HG03108 (cell line): ENCODE measurements at regions not wholly inside any gene's neighbourhood (a gene's known extent, or its start where the extent isn't known, plus 50 kb on each side); places are given as distances from the start of the nearest gene placed in this dataset.

Source experiments
- ATAC-seq: cut with Tn5 transposase; IDR thresholded peaks from one replicate; pipeline ENCODE4 v1.9.1; 2021; ENCODE audit warnings: moderate library complexity; ENCODE audit not compliant: unreplicated experiment

DNA sequence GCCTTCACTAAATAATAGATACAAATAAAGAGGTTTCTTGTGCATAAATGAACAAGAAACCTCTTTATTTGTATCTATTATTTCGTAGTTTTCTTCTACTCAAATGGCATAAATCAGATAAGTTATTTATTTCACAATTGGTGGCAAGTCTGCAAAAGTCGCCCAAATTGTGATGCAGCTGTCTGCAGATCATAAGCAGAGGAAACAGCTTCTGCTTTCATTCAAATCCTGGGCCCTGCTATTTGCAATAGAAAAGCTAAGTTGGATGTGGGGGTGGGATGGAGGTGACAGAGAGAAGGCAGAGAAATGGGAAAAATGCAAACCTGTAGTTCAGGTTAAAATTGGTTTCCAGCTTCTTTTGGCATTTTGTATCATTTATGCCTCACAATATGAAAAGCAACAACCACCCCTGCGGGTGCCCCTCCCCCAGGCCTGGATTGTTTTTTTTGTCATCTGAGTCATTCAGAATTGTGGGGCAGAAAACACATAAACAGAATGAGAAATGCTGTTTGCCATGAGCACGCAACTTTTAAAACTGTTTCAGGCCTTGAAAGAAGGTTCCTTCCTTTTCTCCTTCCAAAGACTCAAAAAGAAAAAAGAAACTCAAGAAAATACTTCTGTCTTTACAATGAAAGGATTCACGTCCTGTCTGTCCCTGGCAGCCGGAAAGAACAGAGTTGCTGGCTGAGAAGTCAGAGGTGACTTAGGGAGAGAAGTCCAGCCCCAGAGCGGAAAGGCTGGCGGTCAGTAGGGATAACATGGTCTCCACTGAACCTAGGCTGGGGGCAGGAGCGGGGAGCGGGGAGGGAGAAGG lies 132.9 kb downstream of the BAMBI start:
- no peak for ATAC-seq

DNA sequence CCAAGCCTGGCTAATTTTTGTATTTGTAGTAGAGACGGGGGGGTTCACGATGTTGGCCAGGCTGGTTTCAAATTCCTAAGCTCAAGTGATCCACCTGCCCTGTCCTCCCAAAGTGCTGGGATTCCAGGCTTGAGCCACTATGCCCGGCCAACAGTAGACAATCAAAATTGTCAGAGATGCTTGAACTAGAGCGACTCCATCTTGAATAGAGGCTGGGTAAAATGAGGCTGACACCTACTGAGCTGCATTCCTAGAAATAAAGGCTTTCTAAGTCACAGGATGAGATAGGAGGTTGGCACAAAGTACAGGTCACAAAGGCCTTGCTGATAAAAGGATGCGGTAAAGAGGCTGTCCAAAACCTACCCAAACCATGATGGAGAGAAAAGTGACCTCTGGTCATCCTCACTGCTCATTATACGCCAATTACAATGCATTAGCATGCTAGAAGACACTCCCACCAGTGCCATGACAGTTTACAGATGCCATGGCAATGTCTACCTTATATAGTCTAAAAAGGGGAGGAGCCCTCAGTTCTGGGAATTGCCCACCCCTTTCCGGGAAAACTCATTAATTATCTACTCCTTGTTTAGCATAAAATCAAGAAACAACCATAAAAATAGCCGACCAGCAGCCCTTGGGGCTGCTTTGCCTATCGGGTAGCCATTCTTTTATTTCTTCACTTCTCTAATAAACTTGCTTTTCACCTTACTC lies 134.5 kb downstream of the BAMBI start:
- ATAC-seq: no peak

DNA sequence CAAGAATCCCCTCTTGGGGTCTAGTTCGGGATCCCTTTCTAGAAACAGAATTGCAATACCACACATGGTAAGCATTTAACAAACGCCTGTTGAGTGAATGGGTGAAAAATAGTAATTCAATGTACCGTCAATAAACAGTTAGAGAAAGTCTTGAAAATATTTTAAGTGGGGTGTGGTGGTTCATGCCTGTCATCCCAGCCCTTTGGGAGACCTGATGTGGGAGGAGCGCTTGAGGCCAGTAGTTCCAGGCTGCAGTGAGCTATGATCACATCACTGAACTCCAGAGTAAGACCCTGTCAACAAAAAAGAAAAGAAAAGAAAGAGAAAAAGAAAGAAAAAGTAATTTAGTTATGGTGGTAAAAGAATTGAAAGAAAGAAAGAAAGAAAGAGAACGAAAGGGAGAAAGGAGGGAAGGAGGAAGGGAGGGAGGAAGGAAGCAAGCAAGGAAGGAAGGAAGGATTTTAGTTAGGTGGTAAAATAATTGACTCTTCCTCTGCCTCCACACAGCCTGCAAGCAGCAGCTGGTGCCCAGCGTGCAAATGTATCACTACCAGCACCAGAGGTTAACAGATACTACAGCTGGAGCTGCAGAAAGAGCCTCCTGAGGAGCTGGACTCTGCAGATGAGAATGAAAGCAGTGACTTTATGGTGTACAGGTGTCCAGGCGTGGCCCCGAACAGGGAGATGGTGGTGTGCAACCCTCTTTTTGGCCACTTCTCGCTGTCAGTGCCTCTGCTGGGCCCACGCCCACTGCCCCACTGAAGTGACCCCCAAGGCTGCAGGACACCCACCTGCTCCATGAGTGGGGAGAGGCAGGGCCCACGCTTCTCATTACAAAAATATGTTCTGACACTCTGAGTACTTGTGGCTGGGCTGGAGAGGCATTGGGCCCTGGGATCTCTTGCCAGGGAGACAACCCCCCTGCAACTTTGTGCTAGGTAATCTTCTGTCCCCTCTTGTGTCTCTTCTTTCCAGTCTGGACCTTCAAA lies 135.4 kb downstream of the BAMBI start:
- ATAC-seq: no peak

DNA sequence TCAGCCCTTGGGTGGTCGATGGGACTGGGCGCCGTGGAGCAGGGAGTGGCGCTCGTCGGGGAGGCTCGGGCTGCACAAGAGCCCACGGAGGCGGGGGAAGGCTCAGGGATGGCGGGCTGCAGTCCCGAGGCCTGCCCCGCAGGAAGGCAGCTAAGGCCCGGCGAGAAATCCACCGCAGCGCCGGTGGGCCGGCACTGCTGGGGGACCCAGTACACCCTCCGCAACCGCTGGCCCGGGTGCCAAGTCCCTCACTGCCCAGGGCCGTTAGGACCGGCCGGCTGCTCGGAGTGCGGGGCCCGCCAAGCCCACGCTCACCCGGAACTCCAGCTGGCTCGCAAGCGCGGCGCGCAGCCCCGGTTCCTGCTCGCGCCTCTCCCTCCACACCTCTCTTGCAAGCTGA lies 138.4 kb downstream of the BAMBI start:
- no peak for ATAC-seq

DNA sequence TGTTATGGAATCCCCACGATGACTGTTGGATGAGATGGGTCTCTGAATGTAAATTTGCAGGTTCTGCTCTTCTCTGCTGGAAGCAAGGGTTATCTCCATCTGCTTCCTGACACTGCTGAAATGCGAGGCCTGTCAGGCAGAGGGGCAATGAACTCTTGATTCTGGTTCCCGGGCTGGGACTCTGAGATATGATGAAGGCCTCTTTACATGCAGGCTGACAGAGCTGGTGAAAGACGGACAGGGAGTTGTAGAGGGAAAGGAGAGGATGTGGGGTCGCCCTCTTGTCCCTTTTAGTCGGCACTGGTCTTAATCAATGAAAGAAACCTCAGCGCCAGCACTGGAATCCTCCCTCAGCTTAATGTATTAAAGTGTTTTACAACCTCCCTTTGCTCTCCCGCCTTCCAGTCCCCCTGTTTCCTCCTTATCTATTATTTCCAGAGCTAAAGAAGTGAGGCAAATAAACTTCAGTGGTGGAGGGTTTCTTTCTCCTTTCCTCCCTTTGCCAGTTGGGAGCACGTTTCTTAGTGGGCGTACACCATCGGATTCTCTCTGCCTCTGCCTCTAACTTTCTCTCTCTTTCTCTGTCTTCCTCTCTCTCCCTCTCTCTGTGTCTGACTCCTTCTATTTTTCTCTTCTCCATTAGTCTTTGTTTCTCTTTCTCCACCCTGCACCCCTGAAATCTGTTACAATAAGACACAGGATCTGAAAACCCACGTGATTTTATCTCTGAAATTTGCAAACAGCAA lies 145.6 kb downstream of the BAMBI start:
- no peak for ATAC-seq

DNA sequence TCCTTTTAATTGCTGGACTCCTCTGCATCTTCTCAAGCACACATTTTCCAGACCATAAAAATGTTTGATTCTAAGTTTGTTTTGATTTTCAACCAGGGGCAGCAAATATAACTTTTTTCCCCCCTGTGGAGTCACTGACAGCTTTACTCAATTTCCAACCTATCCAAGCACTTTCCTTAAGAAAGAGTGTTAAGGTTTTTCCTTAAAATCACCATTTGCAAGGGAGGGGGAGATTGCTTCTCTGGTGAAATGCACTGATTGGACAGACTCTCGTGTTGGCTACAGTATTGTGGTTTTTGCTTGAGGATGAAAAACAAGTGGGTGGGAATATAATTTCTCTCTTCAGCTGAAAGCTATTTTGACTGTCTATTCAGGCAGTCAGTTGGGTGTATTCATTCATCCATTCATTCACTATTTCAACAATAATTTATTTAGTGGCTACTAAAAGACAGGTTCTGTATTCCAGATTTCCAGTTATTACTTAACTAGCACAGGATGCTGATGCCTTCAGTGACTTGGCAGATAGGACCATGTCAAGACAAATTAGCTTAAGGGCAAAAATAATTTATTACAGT lies 146.3 kb downstream of the BAMBI start:
- no peak for ATAC-seq

DNA sequence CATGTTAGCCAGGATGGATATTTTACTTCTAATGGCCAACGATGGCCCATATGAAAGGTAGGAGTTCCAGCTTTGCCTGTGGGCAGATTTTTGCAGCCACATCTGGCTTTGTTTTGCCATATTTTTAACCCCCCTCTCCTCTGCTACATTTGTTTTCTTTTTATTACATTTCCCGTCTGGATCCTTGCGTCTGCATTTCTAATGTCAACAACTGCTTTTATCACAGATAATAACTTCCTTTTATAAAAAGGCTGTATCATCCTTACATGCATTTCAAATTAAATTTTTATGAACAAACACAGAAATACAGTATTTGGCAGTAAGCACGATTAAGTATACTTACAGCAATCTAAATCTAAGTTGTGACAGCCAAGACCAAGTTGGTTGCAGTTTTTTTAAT lies 156.0 kb downstream of the BAMBI start:
- ATAC-seq: no peak

DNA sequence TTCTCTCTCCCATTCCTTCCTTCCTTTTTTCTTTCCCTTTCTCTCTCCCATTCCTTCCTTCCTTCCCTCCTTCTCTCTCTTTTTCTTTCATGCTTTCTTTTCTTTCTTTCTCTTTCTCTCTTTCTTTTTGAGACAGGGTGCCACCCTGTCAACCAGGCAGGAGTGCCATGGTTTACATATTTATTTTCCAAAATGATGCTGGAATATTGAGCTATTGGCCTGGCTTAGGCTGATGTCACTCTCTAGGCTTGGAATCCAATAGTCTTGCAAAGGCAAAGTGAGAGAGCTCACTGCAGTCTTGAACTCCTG lies 159.1 kb downstream of the BAMBI start:
- no peak for ATAC-seq

GRCh38 chr10:28837613-28838390 lies 160.5 kb downstream of the BAMBI start:
- no peak for ATAC-seq

- no peak for ATAC-seq
Observed at GRCh38 chr10:28838908-28839307, 161.6 kb downstream of the BAMBI start.

DNA sequence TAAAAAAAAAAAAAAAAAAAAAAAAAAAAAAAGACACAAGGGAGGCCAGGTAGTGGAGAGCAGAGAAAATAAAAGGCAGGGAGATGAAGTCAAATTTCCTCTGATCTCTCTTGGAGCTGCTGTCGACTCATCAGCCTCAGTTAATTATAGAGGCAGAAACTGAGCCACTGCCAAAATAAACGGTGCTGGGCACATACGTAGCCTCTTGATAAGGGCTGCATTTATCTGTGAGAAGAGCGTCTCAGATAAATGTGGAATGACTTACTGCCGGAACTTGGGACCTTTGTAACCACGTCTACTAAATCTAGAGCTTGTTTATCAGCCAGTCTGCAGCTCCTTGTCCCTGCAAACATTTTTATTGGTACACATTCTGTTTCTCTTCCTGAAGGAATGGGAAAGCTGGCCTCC lies 162.3 kb downstream of the BAMBI start:
- no peak for ATAC-seq

DNA sequence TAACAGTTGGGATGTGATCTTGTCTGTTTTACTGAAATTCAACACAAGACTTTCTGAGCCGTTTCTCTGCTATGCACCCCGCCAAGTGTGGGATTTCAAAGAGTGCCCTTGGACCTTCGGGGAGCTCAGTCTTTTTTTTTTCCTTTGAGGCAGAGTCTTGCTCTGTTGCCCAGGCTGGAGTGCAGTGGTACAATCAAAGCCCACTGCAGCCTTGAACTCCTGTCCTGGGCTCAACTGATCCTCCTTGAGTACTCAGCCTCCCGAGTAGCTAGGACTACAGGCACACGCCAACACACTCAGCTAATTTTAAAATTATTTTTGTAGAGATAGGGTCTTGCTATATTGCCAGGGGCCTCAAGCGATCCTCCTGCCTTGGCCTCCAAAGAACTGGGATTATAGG lies 162.9 kb downstream of the BAMBI start:
- ATAC-seq: no peak

GRCh38 chr10:28840971-28841370 lies 163.7 kb downstream of the BAMBI start:
- no peak for ATAC-seq

- ATAC-seq: no peak
Observed at GRCh38 chr10:28841625-28842024, 164.3 kb downstream of the BAMBI start.

GRCh38 chr10:28842321-28842720 lies 165.0 kb downstream of the BAMBI start:
- no peak for ATAC-seq

GRCh38 chr10:28845009-28845682 lies 167.8 kb downstream of the BAMBI start:
- no peak for ATAC-seq

- no peak for ATAC-seq
Observed at GRCh38 chr10:28849309-28849708, 172.0 kb downstream of the BAMBI start.

GRCh38 chr10:28849821-28850220 lies 172.5 kb downstream of the BAMBI start:
- ATAC-seq: no peak

- no peak for ATAC-seq
Observed at GRCh38 chr10:28850784-28851183, 173.5 kb downstream of the BAMBI start.
